Epithelial cell of proximal tubule (primary cell): ENCODE measurements at regions not wholly inside any gene's neighbourhood (a gene's known extent, or its start where the extent isn't known, plus 50 kb on each side); places are given as distances from the start of the nearest gene placed in this dataset.
"Not testable (repeated sequence)": the region's sequence is repeated elsewhere in the genome, so short reads cannot be mapped to it uniquely, and the experiment has no call there.

ENCODE experiments used
- DNase-seq: peaks from one replicate; pipeline ENCODE4 v3.0.0-alpha.2; 2011; ENCODE audit warnings: low read depth
- H3K4me3 ChIP-seq: 2 replicates; pipeline ENCODE4 v1.5.1; 2011; ENCODE audit warnings: low read depth, mild to moderate bottlenecking, low read length
- TF ChIP-seq, protein P1 (sequence below): conservative IDR thresholded peaks from 2 replicates; pipeline ENCODE4 v1.5.1; 2012; ENCODE audit warnings: low read depth, mild to moderate bottlenecking, low read length

DNA sequence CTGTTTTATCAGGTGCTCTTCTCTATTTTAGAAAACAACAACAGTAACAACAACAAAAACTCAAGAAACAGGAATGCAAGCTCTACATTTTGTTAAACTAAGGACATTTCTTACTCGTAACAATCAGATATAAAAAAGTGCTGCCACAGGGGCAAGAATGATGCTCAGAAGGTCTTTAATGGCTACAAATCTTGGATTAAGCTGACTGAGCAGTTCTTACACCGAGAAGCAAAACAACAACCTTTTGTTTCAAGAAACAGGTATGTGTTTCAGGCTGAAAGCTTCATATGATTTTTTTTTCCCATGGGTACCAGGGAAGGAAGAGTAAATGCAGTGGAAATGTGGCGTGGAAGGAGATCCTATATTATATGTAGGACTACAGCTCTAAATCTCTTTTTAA, 786.8 kb upstream of the FBXO33 start:
- H3K4me3 ChIP-seq: no peak overlapping the region
- TF ChIP-seq, protein P1, sequence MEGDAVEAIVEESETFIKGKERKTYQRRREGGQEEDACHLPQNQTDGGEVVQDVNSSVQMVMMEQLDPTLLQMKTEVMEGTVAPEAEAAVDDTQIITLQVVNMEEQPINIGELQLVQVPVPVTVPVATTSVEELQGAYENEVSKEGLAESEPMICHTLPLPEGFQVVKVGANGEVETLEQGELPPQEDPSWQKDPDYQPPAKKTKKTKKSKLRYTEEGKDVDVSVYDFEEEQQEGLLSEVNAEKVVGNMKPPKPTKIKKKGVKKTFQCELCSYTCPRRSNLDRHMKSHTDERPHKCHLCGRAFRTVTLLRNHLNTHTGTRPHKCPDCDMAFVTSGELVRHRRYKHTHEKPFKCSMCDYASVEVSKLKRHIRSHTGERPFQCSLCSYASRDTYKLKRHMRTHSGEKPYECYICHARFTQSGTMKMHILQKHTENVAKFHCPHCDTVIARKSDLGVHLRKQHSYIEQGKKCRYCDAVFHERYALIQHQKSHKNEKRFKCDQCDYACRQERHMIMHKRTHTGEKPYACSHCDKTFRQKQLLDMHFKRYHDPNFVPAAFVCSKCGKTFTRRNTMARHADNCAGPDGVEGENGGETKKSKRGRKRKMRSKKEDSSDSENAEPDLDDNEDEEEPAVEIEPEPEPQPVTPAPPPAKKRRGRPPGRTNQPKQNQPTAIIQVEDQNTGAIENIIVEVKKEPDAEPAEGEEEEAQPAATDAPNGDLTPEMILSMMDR: no peak
- no peak for DNase-seq

GRCh38 chr14:40218282-40218941, 786.2 kb upstream of the FBXO33 start:
- TF ChIP-seq, protein P1: no peak
- DNase-seq: no peak
- no peak overlapping the region for H3K4me3 ChIP-seq

DNA sequence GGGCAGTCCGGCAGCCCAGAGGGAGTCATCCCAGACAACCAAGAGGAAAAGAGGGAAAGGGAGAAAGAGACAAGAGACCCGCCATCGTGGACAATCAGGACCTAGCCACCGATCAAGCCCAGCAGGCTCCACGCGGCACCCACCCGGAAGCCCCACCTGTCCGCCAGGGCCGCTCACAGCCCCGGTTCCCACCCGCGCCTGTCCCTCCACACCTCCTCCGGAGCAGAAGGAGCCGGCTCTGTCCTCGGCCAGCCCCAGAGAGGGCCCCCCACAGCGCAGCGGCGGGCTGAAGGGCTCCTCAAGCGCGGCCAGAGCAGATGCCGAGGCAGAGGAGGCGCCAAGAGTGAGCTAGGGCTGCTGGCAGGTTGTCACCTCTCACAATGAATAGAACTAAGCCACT, 784.7 kb upstream of the FBXO33 start:
- no peak overlapping the region for H3K4me3 ChIP-seq
- DNase-seq: no peak
- TF ChIP-seq, protein P1: no peak

- H3K4me3 ChIP-seq, DNase-seq: not testable (repeated sequence)
Measured at GRCh38 chr14:40216408-40216807, 784.2 kb upstream of the FBXO33 start.

- no peak for DNase-seq
- H3K4me3 ChIP-seq: no peak overlapping the region
- TF ChIP-seq, protein P1: no peak
Measured at GRCh38 chr14:40213701-40214100, 781.5 kb upstream of the FBXO33 start.

DNA sequence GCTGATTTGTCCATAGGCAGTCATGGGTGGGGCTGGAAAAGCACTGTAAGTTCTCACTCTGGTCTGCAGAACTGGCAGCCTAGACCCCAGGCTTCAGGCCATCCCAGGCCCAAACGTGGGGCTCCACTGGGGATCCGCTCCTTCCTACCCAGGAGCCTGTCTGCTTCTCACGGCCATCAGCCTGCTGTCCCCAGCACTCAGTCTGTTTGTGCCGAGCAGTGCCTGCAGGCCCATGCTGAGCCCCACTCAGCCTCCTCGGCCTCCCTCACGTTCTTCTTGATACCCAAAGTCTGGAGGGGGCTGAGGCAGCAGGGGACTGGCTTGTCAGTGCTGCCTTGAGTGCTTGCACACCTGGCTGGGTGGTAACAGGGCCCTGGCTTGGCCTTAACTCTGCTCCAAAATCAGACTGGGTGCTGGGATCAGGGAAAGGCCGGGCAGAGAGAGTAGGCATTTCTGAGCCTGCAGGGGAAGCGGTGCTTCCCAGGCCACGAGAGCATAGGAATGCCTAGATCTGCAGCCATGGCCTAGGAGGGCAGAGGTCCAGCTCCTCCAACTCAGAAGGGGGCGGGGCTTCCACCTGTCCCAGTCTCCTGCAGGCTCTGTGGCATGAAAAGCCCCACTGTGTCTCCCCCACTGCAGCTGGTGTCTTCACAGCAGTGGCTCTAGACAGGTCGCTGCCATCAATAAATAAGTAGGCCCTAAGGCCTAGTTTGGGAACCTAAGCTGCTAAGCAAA, 772.4 kb upstream of the FBXO33 start:
- TF ChIP-seq, protein P1: no peak
- H3K4me3 ChIP-seq: no peak overlapping the region
- DNase-seq: no peak

GRCh38 chr14:40199101-40199500, 766.9 kb upstream of the FBXO33 start:
- no peak for DNase-seq
- TF ChIP-seq, protein P1: no peak
- no peak overlapping the region for H3K4me3 ChIP-seq
